GM18511 (cell line): ENCODE measurements at regions not wholly inside any gene's neighbourhood (a gene's known extent, or its start where the extent isn't known, plus 50 kb on each side); places are given as distances from the start of the nearest gene placed in this dataset.

Experiments
- ATAC-seq: cut with Tn5 transposase; IDR thresholded peaks from one replicate; pipeline ENCODE4 v1.9.1; 2021; ENCODE audit warnings: mild to moderate bottlenecking, moderate library complexity; ENCODE audit not compliant: unreplicated experiment

GRCh38 chr4:29521281-29521680 lies 1198.9 kb upstream of the PCDH7 start:
- no peak for ATAC-seq

- ATAC-seq, result no peak
These were observed 1183.4 kb upstream of the PCDH7 start for GRCh38 chr4:29536745-29537144.

- ATAC-seq, result no peak
These were observed 1181.1 kb upstream of the PCDH7 start for GRCh38 chr4:29538889-29539646.

- ATAC-seq, result peak; percentile 74
These were observed 1179.6 kb upstream of the PCDH7 start for GRCh38 chr4:29540439-29541102.

- no peak for ATAC-seq
These were observed 1178.4 kb upstream of the PCDH7 start for GRCh38 chr4:29541757-29542156.

GRCh38 chr4:29549342-29549741 lies 1170.8 kb upstream of the PCDH7 start:
- ATAC-seq, result no peak

GRCh38 chr4:29551821-29552220 lies 1168.3 kb upstream of the PCDH7 start:
- ATAC-seq, result no peak

- no peak for ATAC-seq
These were observed 1166.3 kb upstream of the PCDH7 start for GRCh38 chr4:29553846-29554245.

GRCh38 chr4:29558789-29559188 lies 1161.4 kb upstream of the PCDH7 start:
- no peak for ATAC-seq

- no peak for ATAC-seq
These were observed 1160.9 kb upstream of the PCDH7 start for GRCh38 chr4:29559286-29559685.

GRCh38 chr4:29560452-29560851 lies 1159.7 kb upstream of the PCDH7 start:
- ATAC-seq, result no peak

GRCh38 chr4:29565256-29565655 lies 1154.9 kb upstream of the PCDH7 start:
- ATAC-seq, result no peak

GRCh38 chr4:29566371-29566770 lies 1153.8 kb upstream of the PCDH7 start:
- ATAC-seq, result no peak

- no peak for ATAC-seq
These were observed 1148.8 kb upstream of the PCDH7 start for GRCh38 chr4:29571322-29571721.

- ATAC-seq, result no peak
These were observed 1141.8 kb upstream of the PCDH7 start for GRCh38 chr4:29578329-29578728.

- ATAC-seq, result no peak
These were observed 1138.7 kb upstream of the PCDH7 start for GRCh38 chr4:29581457-29581856.

GRCh38 chr4:29588617-29589016 lies 1131.6 kb upstream of the PCDH7 start:
- ATAC-seq, result no peak

GRCh38 chr4:29596228-29596627 lies 1123.9 kb upstream of the PCDH7 start:
- no peak for ATAC-seq

GRCh38 chr4:29619168-29619567 lies 1101.0 kb upstream of the PCDH7 start:
- ATAC-seq, result no peak

GRCh38 chr4:29632199-29632598 lies 1088.0 kb upstream of the PCDH7 start:
- ATAC-seq, result no peak

- no peak for ATAC-seq
These were observed 1083.2 kb upstream of the PCDH7 start for GRCh38 chr4:29636961-29637360.

- ATAC-seq, result no peak
These were observed 1066.9 kb upstream of the PCDH7 start for GRCh38 chr4:29653221-29653620.

- ATAC-seq, result no peak
These were observed 1039.5 kb upstream of the PCDH7 start for GRCh38 chr4:29680644-29681043.
